Ovary (tissue), 3 donors: ENCODE measurements at regions not wholly inside any gene's neighbourhood (a gene's known extent, or its start where the extent isn't known, plus 50 kb on each side); places are given as distances from the start of the nearest gene placed in this dataset.

Source experiments
- CTCF ChIP-seq, 3 donors: fragments of 450-650 bp in 2 of 3; fragments of 200-600 bp in 1 of 3; IDR thresholded peaks; one replicate each; pipeline versions ENCODE4 v1.5.1 to v1.8.0; 2016 to 2022; ENCODE audit warnings: antibody characterized with exemption in 3 of 3, mild to moderate bottlenecking in 1 of 3
- EP300 ChIP-seq: sonication (generic); formaldehyde crosslinking; IDR thresholded peaks from one replicate; pipeline ENCODE4 v1.6.1; 2017; ENCODE audit warnings: antibody characterized with exemption
- POLR2A ChIP-seq: fragments of 450-650 bp; IDR thresholded peaks from one replicate; pipeline ENCODE4 v1.6.1; 2017; ENCODE audit warnings: antibody characterized with exemption, mild to moderate bottlenecking, moderate library complexity
- donor health status: DM: no; HTN: no; CAD: no.

- TF ChIP-seq CTCF (IDR thresholded peaks at IDR 0.05) = no peak
- TF ChIP-seq POLR2A = no peak
- TF ChIP-seq EP300 = no peak
Observed at GRCh38 chr14:44283836-44284235, 223.2 kb downstream of the FSCB start.
